GM12872 (cell line): ENCODE measurements at regions not wholly inside any gene's neighbourhood (a gene's known extent, or its start where the extent isn't known, plus 50 kb on each side); places are given as distances from the start of the nearest gene placed in this dataset.

Source experiments
- CTCF ChIP-seq: IDR thresholded peaks from 3 replicates; pipeline ENCODE4 v1.5.1; 2011; ENCODE audit warnings: low read depth, mild to moderate bottlenecking, low read length, moderate library complexity; ENCODE audit not compliant: insufficient read depth

GRCh38 chr15:66997212-66997611 is 68.2 kb upstream of the SMAD3 start:
- TF ChIP-seq CTCF, result no peak

DNA sequence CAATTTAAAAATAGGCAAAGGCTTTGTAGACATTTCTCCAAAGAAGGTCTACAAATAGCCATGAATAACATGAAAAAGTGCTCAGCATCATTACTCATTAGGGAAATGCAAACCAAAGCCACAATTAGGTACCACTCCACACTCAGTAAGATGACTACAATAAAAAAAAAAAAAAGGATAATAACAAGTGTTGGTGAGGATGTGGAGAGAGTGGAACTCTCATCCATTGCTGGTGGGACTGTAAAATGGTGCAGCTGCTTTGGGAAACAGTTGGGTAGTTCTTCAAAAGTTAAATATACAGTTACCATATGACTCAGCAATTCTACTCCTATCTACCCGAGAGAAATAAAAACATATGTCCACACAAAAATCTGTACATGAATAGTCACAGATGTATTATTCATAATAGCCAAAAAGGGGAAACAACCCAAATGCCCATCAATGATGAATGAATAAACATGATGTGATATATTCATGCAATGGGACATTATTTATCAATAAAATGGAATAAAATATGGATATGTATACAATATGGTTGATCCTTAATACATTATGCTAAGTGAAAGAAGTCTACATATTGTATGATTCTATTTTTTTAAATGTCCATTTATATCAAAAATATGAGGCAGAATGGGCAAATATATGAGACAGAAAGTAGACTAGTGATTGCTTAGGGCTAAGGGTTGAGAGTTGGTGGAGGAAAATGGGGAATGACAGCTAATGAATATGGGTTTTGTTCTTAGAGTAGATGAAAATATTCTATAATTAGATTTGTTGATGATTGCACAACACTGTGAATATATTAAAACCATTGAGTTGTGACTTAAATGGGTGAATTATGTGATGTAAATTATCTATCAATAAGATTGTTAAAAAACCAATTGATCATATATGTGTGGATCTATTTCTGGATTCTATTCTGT is 66.1 kb upstream of the SMAD3 start:
- no peak for TF ChIP-seq CTCF

GRCh38 chr15:67000896-67001295 is 64.5 kb upstream of the SMAD3 start:
- no peak for TF ChIP-seq CTCF

- no peak for TF ChIP-seq CTCF
Observed at GRCh38 chr15:67002368-67002767, 63.0 kb upstream of the SMAD3 start.

DNA sequence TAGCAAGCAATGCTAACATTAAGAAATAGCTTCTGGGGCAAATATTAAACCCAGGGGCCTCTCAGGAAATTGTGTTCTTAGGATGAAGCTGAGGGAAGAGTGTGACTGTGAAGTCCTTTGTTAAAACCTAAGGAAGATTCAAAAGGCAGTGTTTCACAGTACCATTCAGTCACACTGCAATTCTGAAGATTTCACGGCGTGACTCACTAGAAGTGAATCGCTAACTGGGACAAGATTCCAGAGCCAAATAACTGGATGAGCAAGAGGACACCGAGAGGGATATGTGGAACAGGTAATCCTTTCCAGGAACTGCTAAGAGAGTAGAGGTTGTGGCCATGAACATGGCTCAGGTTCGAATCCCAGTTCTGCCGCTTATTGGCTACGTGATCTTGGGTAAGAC is 61.8 kb upstream of the SMAD3 start:
- no peak for TF ChIP-seq CTCF

GRCh38 chr15:67004142-67004541 is 61.3 kb upstream of the SMAD3 start:
- TF ChIP-seq CTCF, result no peak

GRCh38 chr15:67005294-67005996 is 60.0 kb upstream of the SMAD3 start:
- no peak for TF ChIP-seq CTCF
